SK-N-SH treated with all-trans-retinoic acid at 6 μM for 48 hours (cell line): ENCODE measurements at regions not wholly inside any gene's neighbourhood (a gene's known extent, or its start where the extent isn't known, plus 50 kb on each side); places are given as distances from the start of the nearest gene placed in this dataset.

Experiments used
- ATAC-seq: fragments of 200-7000 bp; cut with Tn5 transposase; 3 replicates; pipeline ENCODE4 v1.9.1; 2020; ENCODE audit warnings: mild to moderate bottlenecking, moderate library complexity
- ARNTL ChIP-seq: fragments of 450-650 bp; formaldehyde crosslinking; IDR thresholded peaks from 2 replicates; pipeline ENCODE4 v1.5.0; 2020; ENCODE audit warnings: low read depth, mild to moderate bottlenecking, moderate library complexity, borderline replicate concordance
- BACH2 ChIP-seq: fragments of 250-450 bp; sonication (Bioruptor Pico); IDR thresholded peaks from 2 replicates; pipeline ENCODE4 v1.9.0; 2021; ENCODE audit warnings: mild to moderate bottlenecking, borderline replicate concordance
- CSDC2 ChIP-seq: fragments of 250-450 bp; sonication (Bioruptor Pico); IDR thresholded peaks from 2 replicates; pipeline ENCODE4 v1.5.0; 2020; ENCODE audit warnings: mild to moderate bottlenecking, moderate library complexity
- ESRRG ChIP-seq: fragments of 250-450 bp; sonication (Bioruptor Pico); IDR thresholded peaks from 2 replicates; pipeline ENCODE4 v1.6.1; 2021; ENCODE audit warnings: mild to moderate bottlenecking
- GLIS3 ChIP-seq: fragments of 250-450 bp; sonication (Bioruptor Pico); IDR thresholded peaks from 2 replicates; pipeline ENCODE4 v1.5.0; 2020; ENCODE audit warnings: mild to moderate bottlenecking, moderate library complexity
- ISL1 ChIP-seq: fragments of 250-450 bp; sonication (Bioruptor Pico); IDR thresholded peaks from 2 replicates; pipeline ENCODE4 v2.1.2; 2022; ENCODE audit warnings: mild to moderate bottlenecking, moderate library complexity
- OSR1 ChIP-seq: fragments of 250-450 bp; sonication (Bioruptor Pico); IDR thresholded peaks from 2 replicates; pipeline ENCODE4 v1.8.0; 2022; ENCODE audit warnings: moderate library complexity, mild to moderate bottlenecking, inconsistent platforms
- PPARA ChIP-seq: fragments of 250-450 bp; sonication (Bioruptor Pico); IDR thresholded peaks from 2 replicates; pipeline ENCODE4 v1.5.0; 2020; ENCODE audit warnings: mild to moderate bottlenecking, borderline replicate concordance
- RARB ChIP-seq: fragments of 250-450 bp; sonication (Bioruptor Pico); IDR thresholded peaks from 2 replicates; pipeline ENCODE4 v1.8.0; 2021; ENCODE audit warnings: mild to moderate bottlenecking, moderate library complexity
- SNAI2 ChIP-seq: fragments of 250-450 bp; sonication (Bioruptor Pico); IDR thresholded peaks from 2 replicates; pipeline ENCODE4 v1.5.0; 2020; ENCODE audit warnings: mild to moderate bottlenecking, moderate library complexity
- TCF4 ChIP-seq: fragments of 250-450 bp; sonication (Bioruptor Pico); IDR thresholded peaks from 2 replicates; pipeline ENCODE4 v1.8.0; 2021; ENCODE audit warnings: mild to moderate bottlenecking, moderate library complexity, borderline replicate concordance
- TOX ChIP-seq: fragments of 250-450 bp; sonication (Bioruptor Pico); IDR thresholded peaks from 2 replicates; pipeline ENCODE4 v1.8.0; 2021; ENCODE audit warnings: mild to moderate bottlenecking, moderate library complexity, borderline replicate concordance
- ZC3H10 ChIP-seq: fragments of 250-450 bp; sonication (Bioruptor Pico); IDR thresholded peaks from 2 replicates; pipeline ENCODE4 v1.5.1; 2021; ENCODE audit warnings: mild to moderate bottlenecking, moderate library complexity
- ZFP3 ChIP-seq: fragments of 250-450 bp; sonication (Bioruptor Pico); IDR thresholded peaks from 2 replicates; pipeline ENCODE4 v1.5.0; 2020; ENCODE audit warnings: mild to moderate bottlenecking, moderate library complexity
- ZFP30 ChIP-seq: fragments of 450-650 bp; formaldehyde crosslinking; IDR thresholded peaks from 2 replicates; pipeline ENCODE4 v1.5.0; 2022; ENCODE audit warnings: mild to moderate bottlenecking, moderate library complexity
- ZNF565 ChIP-seq: fragments of 450-650 bp; formaldehyde crosslinking; conservative IDR thresholded peaks from 2 replicates; pipeline ENCODE4 v1.5.0; 2020; ENCODE audit warnings: low read depth, mild to moderate bottlenecking, moderate library complexity
- ZNF70 ChIP-seq: fragments of 450-650 bp; formaldehyde crosslinking; IDR thresholded peaks from 2 replicates; pipeline ENCODE4 v1.5.0; 2020; ENCODE audit warnings: mild to moderate bottlenecking, moderate library complexity
- ZNF8 ChIP-seq: fragments of 450-650 bp; formaldehyde crosslinking; IDR thresholded peaks from 2 replicates; pipeline ENCODE4 v1.5.0; 2020; ENCODE audit warnings: mild to moderate bottlenecking, moderate library complexity
- TF ChIP-seq, protein P1 (sequence below): fragments of 250-450 bp; sonication (Bioruptor Pico); IDR thresholded peaks from 2 replicates; pipeline ENCODE4 v1.5.1; 2021; ENCODE audit warnings: mild to moderate bottlenecking, moderate library complexity
- TF ChIP-seq, protein P2 (sequence below): fragments of 250-450 bp; sonication (Bioruptor Pico); IDR thresholded peaks from 2 replicates; pipeline ENCODE4 v1.8.0; 2021; ENCODE audit warnings: low read depth, mild to moderate bottlenecking, moderate library complexity, borderline replicate concordance
- TF ChIP-seq, protein P3 (sequence below): fragments of 250-450 bp; sonication (Bioruptor Pico); IDR thresholded peaks from 2 replicates; pipeline ENCODE4 v1.5.0; 2020; ENCODE audit warnings: mild to moderate bottlenecking, moderate library complexity

DNA sequence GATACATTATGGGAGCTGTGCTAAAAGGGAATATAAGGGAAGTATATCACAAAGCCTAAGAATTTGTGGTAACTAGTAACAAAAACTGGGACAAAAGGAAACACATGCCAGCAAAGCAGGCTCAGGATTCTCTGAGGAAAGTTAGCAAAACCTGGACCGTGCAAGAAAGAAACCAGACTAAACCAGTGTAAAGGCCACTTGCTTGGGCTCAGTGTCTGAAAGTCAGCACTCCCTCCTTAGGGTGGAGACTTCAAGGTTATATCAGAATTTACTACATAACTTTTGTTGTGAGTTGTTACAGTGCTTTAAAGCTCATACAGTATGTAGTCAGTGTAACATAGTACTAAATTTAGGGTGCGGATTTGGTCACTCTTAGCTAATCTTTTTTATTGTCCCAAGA lies 269.9 kb upstream of the GADL1 start (continued):
- TF ChIP-seq ESRRG (CRISPR knock-in tag), result no peak
- no peak for TF ChIP-seq PPARA
- TF ChIP-seq, protein P1, sequence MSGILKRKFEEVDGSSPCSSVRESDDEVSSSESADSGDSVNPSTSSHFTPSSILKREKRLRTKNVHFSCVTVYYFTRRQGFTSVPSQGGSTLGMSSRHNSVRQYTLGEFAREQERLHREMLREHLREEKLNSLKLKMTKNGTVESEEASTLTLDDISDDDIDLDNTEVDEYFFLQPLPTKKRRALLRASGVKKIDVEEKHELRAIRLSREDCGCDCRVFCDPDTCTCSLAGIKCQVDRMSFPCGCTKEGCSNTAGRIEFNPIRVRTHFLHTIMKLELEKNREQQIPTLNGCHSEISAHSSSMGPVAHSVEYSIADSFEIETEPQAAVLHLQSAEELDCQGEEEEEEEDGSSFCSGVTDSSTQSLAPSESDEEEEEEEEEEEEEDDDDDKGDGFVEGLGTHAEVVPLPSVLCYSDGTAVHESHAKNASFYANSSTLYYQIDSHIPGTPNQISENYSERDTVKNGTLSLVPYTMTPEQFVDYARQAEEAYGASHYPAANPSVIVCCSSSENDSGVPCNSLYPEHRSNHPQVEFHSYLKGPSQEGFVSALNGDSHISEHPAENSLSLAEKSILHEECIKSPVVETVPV, result no peak
- no peak for TF ChIP-seq ZFP30 (CRISPR knock-in tag)
- no peak for TF ChIP-seq ARNTL (CRISPR knock-in tag)

DNA sequence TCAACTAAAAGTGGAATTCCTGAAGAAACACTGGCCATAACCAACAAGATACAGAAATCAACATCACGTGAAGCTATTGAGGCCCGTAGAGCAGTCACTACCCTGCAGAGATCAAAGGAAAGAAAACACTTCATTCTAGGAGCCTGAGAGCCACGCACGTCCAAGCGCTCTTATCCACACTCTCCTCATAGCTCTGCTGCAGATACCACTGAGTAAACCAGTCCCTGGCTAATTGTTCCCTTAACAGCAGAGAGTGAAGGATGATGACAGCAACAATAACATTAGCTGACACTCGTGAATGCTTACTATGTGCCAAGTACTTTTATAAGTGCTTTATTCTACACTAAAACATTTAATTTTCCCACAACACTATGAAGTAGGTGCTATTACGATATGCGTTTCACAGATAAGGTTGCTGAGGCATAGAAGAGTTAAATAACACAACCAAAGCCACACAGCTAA lies 271.0 kb upstream of the GADL1 start:
- TF ChIP-seq GLIS3 (no peak), OSR1 (no peak), ZFP30 (CRISPR knock-in tag) (no peak), ZNF70 (CRISPR knock-in tag) (no peak), ARNTL (CRISPR knock-in tag) (no peak), ZFP3 (no peak), ZNF565 (no peak), BACH2 (CRISPR knock-in tag) (no peak), TCF4 (CRISPR knock-in tag) (no peak), RARB (CRISPR knock-in tag) (no peak), ZC3H10 (no peak), ESRRG (CRISPR knock-in tag) (no peak), ZNF8 (CRISPR knock-in tag) (no peak), SNAI2 (CRISPR knock-in tag) (no peak), PPARA (no peak), CSDC2 (CRISPR knock-in tag) (no peak), TOX (CRISPR knock-in tag) (no peak)
- TF ChIP-seq, protein P1, result no peak
- TF ChIP-seq, protein P2, sequence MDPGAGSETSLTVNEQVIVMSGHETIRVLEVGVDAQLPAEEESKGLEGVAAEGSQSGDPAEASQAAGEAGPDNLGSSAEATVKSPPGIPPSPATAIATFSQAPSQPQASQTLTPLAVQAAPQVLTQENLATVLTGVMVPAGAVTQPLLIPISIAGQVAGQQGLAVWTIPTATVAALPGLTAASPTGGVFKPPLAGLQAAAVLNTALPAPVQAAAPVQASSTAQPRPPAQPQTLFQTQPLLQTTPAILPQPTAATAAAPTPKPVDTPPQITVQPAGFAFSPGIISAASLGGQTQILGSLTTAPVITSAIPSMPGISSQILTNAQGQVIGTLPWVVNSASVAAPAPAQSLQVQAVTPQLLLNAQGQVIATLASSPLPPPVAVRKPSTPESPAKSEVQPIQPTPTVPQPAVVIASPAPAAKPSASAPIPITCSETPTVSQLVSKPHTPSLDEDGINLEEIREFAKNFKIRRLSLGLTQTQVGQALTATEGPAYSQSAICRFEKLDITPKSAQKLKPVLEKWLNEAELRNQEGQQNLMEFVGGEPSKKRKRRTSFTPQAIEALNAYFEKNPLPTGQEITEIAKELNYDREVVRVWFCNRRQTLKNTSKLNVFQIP (CRISPR knock-in tag), result no peak
- TF ChIP-seq, protein P3, sequence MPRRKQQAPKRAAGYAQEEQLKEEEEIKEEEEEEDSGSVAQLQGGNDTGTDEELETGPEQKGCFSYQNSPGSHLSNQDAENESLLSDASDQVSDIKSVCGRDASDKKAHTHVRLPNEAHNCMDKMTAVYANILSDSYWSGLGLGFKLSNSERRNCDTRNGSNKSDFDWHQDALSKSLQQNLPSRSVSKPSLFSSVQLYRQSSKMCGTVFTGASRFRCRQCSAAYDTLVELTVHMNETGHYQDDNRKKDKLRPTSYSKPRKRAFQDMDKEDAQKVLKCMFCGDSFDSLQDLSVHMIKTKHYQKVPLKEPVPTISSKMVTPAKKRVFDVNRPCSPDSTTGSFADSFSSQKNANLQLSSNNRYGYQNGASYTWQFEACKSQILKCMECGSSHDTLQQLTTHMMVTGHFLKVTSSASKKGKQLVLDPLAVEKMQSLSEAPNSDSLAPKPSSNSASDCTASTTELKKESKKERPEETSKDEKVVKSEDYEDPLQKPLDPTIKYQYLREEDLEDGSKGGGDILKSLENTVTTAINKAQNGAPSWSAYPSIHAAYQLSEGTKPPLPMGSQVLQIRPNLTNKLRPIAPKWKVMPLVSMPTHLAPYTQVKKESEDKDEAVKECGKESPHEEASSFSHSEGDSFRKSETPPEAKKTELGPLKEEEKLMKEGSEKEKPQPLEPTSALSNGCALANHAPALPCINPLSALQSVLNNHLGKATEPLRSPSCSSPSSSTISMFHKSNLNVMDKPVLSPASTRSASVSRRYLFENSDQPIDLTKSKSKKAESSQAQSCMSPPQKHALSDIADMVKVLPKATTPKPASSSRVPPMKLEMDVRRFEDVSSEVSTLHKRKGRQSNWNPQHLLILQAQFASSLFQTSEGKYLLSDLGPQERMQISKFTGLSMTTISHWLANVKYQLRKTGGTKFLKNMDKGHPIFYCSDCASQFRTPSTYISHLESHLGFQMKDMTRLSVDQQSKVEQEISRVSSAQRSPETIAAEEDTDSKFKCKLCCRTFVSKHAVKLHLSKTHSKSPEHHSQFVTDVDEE (CRISPR knock-in tag), result no peak
- ATAC-seq, result no peak; the same call in 2 of the 3 replicates

DNA sequence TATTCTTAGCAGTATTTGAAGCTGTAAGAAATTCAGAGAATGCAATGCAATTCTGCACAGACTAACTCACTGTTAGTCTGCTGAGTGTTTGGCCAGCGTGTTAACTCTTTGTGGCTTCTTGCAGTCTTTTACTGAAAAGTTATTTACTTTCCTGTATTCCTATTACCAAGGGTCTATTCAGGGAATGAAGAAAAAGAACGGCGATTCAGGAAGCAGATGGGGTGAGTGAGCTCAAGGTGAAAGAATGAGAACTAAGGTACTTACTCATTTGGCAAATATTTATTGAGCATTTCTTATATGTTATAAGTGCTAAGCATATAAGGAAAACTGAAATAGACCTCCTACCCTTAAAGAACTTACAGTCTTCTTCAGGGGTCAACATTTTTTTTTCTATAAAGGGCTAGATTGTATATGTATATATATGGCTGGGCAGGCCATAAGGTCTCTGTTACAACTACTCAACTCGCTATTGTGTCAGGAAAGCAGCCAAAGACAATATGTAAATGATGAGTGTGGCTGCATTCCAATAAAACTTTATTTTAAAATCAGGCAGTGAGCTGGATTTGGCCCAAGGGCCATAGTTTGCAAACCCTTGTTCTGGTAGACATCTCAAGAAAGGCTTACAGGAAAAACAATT lies 271.9 kb upstream of the GADL1 start:
- ATAC-seq, result peak; percentile 88
- TF ChIP-seq ARNTL (CRISPR knock-in tag), result no peak
- TF ChIP-seq, protein P2 (CRISPR knock-in tag), result no peak
- TF ChIP-seq ISL1 (CRISPR knock-in tag), result peak; percentile 61; the same call in 1 of the 2 replicates
- TF ChIP-seq, all 23 proteins: peak for 1
